M059J (cell line): ENCODE measurements at regions not wholly inside any gene's neighbourhood (a gene's known extent, or its start where the extent isn't known, plus 50 kb on each side); places are given as distances from the start of the nearest gene placed in this dataset.
A peak's percentile ranks its signal among the peaks of the same experiment; 100 is the strongest.

Experiments
- DNase-seq: peaks from one replicate; pipeline ENCODE4 v3.0.0-alpha.2; 2012; ENCODE audit warnings: low read depth

DNA sequence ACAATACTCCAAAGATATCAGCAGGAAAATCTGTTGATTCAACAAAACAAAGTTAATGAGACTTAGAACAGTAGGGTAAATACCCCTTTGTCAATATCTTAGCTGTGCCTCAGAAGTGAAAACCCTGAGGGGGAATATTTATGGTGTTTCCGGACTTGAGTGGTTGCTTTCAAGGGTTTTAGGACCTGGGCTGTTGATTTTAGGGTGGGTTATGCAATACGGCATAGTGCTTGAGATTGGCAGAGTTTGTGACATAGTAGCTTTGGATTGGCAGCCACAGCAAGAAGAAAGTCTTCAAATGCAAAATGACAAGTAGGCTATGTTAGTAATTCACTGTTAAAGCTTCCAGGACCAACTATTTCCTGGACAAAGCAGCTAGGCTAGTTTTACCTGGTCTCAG, 826.3 kb upstream of the CDH2 start:
- DNase-seq: no peak

DNA sequence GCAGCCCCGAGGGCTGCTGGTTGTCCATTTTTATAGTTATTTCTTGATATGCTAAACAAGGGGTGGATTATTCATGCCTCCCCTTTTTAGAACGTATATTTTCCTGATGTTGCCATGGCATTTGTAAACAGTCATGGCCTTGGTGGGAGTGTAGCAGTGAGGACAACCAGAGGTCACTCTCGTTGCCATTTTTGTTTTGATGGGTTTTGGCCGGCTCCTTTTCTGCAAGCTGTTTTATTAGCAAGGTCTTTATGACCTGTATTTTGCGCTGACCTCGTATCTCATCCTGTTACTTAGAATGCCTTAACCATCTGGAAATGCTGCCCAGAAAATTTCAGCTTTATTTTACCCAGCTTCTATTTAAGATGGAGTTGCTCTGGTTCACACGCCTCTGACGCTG, 825.8 kb upstream of the CDH2 start:
- no peak for DNase-seq

- DNase-seq: no peak
Observed at GRCh38 chr18:28999726-29000125, 822.8 kb upstream of the CDH2 start.

- DNase-seq: no peak
Observed at GRCh38 chr18:28995319-28995718, 818.4 kb upstream of the CDH2 start.

- peak; percentile 20 for DNase-seq
Observed at GRCh38 chr18:28984731-28985130, 807.8 kb upstream of the CDH2 start.

GRCh38 chr18:28974504-28974903, 797.6 kb upstream of the CDH2 start:
- DNase-seq: no peak

DNA sequence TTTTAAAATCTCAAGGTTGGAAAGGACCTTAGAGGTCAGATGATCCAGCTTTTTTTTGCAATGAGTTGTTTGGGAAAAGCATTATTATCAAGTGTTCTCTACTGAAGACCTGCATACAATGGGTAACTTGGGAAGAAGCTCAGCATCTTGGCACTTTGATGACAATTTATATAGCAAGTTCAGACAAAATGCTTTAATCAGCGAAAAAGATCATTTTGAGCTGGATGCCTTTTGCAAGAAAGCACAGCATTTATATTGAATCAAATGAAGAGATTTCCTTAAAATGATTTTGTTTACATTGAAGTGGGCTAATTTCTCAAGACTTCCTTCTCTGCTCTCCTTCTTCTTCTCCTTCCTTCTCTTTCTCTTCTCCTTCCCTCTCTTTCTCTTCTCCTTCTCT, 796.4 kb upstream of the CDH2 start:
- DNase-seq: no peak

DNA sequence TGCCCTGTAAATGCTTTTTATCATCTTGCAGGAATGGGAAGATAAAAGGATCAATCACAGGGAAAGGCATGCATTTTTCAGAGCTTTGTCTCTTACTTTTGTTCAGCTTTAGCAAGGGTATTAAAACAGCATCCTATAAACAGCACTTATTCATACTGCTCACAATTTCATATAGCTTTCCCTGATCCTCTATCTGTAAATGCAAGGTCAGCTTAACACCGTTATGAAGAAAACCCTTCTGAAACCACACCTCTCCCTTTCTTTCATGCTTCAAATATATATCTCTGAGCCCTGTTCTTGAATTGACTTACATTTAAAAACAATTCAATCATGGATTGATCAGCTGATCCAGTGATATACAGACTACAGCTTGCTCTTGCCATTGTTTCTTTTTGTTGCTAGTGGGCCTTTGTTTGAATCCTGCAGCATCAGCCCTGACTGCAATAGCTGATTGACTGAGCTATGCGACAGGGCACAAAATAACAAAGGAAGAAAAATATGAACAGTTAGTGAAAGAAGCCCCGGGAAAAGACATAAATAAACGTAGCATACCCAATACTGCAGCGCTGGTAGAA, 795.5 kb upstream of the CDH2 start:
- DNase-seq: no peak

- no peak for DNase-seq
Observed at GRCh38 chr18:28963481-28963880, 786.6 kb upstream of the CDH2 start.

DNA sequence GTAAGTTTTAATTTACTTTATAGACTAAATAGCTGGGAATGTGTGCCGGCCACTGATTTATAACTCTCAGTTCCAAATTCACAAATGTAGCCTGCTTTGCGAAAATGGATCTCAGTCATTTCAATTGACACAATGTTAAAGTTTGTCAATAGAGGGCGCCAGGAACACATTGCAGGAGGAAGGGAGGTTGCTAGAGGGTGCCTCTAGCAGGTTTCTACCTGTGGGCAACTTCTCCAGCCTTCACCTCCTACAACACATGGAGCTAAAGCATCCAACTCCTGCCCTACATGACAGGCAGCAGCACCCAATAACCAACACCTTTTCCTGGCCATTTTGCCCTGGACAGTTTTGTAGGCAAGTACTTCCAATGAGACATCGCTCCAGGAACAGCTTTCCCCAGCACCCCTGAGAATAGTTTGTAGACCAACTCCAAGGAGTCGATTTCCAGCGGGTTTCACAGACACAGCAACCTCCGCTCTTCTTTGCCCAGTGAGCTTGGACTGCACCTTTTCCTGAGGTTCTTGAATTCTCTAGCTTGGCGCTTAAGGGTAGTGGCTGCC, 784.8 kb upstream of the CDH2 start:
- DNase-seq: peak; percentile 47

GRCh38 chr18:28960146-28960545, 783.2 kb upstream of the CDH2 start:
- peak; percentile 38 for DNase-seq

DNA sequence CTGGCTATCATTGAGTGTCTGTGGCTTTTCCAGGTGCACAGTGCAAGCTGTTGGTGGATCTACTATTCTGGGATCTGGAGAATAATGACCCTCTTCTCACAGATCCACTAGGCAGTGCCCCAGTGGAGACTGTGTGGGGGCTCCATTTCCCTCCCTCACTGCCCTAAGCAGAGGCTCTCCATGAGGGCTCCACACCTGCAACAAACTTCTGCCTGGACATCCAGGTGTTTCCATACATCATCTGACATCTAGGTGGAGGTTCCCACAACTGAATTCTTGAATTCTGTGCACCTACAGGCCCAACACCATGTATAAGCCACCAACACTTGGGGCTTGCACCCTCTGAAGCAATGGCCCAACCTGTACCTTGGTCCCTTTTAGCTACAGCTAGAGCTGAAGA, 775.4 kb upstream of the CDH2 start:
- DNase-seq: no peak

DNA sequence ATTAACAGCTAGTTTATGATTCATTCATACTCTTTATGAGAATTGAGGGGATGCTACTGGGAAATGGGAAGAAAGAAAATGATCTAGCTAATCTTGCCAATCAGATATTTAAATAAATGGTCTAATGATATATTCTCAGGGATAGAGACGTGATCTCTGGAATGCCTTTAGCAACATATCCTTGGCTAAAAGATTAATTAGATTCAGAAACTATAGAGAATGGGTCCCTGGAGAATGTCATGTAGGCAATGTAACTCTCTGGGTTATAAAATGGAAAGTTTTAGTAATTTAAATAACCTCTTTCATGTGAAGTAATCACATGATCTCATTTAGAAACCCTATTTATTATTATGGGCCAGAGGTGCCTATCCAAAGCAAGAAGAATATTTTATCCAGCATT, 771.0 kb upstream of the CDH2 start:
- DNase-seq: no peak

GRCh38 chr18:28946471-28946870, 769.5 kb upstream of the CDH2 start:
- no peak for DNase-seq

DNA sequence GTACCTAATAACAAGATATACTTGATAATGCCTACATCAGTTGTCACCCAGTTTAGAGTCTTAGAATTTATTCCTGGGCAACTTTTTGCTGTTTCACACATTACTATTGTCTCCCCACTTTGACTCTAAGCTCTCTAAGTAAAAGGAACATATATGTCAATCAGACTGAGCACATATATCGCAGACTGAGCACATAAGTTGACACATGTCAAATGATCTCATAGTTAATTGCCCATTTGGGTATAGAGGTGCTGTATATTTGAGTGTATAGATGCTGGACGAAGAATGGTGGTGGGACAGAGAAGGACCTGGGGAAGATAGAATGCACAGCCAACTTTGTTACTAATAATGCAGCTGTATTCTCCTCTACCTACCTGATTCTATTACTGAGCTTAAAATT, 746.0 kb upstream of the CDH2 start:
- no peak for DNase-seq

- DNase-seq: no peak
Observed at GRCh38 chr18:28916456-28916855, 739.5 kb upstream of the CDH2 start.

DNA sequence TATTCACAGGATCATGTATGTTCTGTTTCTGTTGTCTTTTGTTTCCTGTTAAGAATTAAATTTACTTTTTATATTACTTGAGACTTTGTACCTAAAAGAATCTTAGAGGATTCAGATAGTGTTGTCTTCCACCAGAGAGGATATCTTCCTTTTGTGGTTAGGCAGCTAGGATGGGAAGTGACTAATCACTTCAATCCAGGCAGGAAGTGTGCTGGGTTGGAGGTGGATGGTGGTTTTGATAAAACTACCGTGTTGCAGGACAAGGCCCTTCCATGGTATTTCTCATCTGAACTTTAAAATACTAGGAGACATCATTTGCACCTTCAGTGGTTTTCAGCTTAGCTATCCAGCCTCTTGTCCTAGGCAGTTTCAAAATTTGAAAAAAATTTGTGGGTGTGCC, 728.6 kb upstream of the CDH2 start:
- peak; percentile 83 for DNase-seq

DNA sequence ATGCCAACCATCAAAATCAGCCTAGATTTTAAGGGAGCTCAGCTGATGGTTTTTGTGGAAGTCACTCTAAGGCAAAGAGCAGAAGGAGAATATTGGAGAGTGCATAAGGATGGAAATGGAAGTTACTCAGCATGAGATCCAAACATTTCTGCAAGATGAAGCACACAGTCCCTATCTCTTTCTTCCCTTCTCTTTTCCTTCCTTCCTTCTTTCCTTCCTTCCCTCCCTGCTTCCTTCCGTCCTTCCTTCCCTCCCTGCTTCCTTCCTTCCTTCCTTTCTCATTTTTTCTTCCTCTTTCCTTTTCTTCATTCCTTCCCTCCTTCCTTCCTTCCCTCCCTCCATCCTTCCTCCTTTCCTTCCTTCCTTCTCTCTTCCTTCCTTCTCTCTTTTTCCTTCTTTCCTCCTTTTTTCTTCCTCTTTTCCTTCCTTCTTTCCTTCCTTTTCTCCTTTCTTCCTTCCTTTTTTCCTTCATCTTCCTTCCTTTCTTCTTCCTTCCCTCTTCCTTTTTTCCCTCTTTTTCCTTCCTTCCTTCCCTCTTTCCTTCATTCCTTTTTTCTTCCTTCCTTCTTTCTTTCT, 727.9 kb upstream of the CDH2 start:
- DNase-seq: no peak

- DNase-seq: peak; percentile 2
Observed at GRCh38 chr18:28903306-28903705, 726.4 kb upstream of the CDH2 start.

DNA sequence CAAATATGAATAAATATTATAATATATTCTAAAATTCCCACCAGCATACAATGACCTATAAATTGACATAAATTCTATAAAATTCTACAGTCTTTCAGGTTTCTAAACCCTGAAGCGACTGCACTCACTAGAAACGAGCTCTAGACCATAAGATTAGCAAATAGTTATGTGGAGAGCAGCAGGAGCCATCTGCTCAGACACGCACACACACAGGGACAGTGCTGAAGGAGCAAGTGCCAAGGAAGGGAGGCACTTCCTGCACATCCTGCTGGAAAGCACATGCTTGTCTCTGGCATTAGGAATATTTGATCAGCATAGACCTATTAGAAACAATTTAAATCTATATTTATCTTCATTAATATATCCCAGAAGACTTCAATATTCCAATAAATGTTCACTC, 713.9 kb upstream of the CDH2 start:
- no peak for DNase-seq

GRCh38 chr18:28884304-28884703, 707.4 kb upstream of the CDH2 start:
- peak; percentile 23 for DNase-seq

- no peak for DNase-seq
Observed at GRCh38 chr18:28880856-28881255, 703.9 kb upstream of the CDH2 start.

GRCh38 chr18:28875059-28875458, 698.1 kb upstream of the CDH2 start:
- DNase-seq: peak; percentile 53

DNA sequence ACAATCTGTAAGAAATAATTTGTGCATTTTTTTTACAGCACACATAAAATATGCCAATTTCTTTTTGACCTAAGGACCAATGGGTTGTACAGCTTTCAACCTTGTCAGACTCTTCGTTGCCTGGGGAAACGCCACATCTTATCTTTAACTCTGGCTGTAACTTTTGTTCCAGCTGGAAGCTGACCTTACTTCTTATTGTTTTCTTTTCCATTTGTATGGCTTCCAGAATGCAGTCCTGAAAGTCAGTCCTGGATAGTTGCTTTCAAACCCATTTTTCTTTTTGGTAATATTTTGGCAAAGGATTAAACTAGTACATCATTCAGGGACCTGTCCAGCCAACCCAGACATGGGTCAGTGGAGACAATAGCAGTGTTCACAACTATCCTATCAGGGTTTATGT, 686.5 kb upstream of the CDH2 start:
- no peak for DNase-seq
